PC-3 (cell line): ENCODE measurements at regions not wholly inside any gene's neighbourhood (a gene's known extent, or its start where the extent isn't known, plus 50 kb on each side); places are given as distances from the start of the nearest gene placed in this dataset.
"Not testable (repeated sequence)": the region's sequence is repeated elsewhere in the genome, so short reads cannot be mapped to it uniquely, and the experiment has no call there.

Experiments
- EZH2 ChIP-seq: fragments of 300-600 bp; sonication (generic); IDR thresholded peaks from one replicate; pipeline ENCODE4 v1.6.1; 2017; ENCODE audit warnings: antibody characterized with exemption, mild to moderate bottlenecking, low read length; ENCODE audit not compliant: unreplicated experiment
- TF ChIP-seq, protein P1 (sequence below): fragments of 300-600 bp; sonication (generic); conservative IDR thresholded peaks from 2 replicates; pipeline ENCODE4 v1.5.1; 2017; ENCODE audit warnings: antibody characterized with exemption, low read depth, mild to moderate bottlenecking, low read length

DNA sequence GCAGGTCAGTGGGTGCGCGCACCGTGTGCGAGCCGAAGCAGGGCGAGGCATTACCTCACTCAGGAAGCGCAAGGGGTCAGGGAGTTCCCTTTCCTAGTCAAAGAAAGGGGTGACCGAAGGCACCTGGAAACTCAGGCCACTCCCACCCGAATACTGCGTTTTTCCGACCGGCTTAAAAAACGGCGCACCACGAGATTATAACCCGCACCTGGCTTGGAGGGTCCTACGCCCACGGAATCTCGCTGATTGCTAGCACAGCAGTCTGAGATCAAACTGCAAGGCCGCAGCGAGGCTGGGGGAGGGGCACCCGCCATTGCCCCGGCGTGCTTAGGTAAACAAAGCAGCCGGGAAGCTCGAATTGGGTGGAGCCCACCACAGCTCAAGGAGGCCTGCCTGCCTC, 216.2 kb downstream of the TMEM161B start:
- TF ChIP-seq, protein P1, sequence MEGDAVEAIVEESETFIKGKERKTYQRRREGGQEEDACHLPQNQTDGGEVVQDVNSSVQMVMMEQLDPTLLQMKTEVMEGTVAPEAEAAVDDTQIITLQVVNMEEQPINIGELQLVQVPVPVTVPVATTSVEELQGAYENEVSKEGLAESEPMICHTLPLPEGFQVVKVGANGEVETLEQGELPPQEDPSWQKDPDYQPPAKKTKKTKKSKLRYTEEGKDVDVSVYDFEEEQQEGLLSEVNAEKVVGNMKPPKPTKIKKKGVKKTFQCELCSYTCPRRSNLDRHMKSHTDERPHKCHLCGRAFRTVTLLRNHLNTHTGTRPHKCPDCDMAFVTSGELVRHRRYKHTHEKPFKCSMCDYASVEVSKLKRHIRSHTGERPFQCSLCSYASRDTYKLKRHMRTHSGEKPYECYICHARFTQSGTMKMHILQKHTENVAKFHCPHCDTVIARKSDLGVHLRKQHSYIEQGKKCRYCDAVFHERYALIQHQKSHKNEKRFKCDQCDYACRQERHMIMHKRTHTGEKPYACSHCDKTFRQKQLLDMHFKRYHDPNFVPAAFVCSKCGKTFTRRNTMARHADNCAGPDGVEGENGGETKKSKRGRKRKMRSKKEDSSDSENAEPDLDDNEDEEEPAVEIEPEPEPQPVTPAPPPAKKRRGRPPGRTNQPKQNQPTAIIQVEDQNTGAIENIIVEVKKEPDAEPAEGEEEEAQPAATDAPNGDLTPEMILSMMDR = not testable (repeated sequence)
- TF ChIP-seq EZH2 = not testable (repeated sequence)
